ENCODE measurements at regions not wholly inside any gene's neighbourhood (a gene's known extent, or its start where the extent isn't known, plus 50 kb on each side); places are given as distances from the start of the nearest gene placed in this dataset.

GRCh38 chr1:177426497-177426896 lies 255.7 kb downstream of the BRINP2 start:
- TF ChIP-seq CTCF (conservative IDR thresholded peaks at IDR 0.05; ENCODE audit: low read depth, low read length): no peak
- no peak for TF ChIP-seq ELK1 (IDR thresholded peaks at IDR 0.05; ENCODE audit: borderline replicate concordance, low read depth, low read length)
- no peak for TF ChIP-seq USF2 (IDR thresholded peaks at IDR 0.05; ENCODE audit: low read depth, low read length)
- TF ChIP-seq MAFK (IDR thresholded peaks at IDR 0.05; ENCODE audit: low read depth, low read length): no peak
- no peak for TF ChIP-seq NFE2L2 (IDR thresholded peaks at IDR 0.05; ENCODE audit: low read depth, low read length)
- no peak for TF ChIP-seq POLR2A (IDR thresholded peaks at IDR 0.05; ENCODE audit: low read depth, low read length)
- TF ChIP-seq RFX5 (IDR thresholded peaks at IDR 0.05; ENCODE audit: low read depth, low read length): no peak
- no peak for TF ChIP-seq BHLHE40 (IDR thresholded peaks at IDR 0.05; ENCODE audit: low read depth, low read length)
- no peak for TF ChIP-seq RAD21 (IDR thresholded peaks at IDR 0.05; ENCODE audit: low read length)
